SU-DHL-6 (cell line): ENCODE measurements at regions not wholly inside any gene's neighbourhood (a gene's known extent, or its start where the extent isn't known, plus 50 kb on each side); places are given as distances from the start of the nearest gene placed in this dataset.
"Not testable (repeated sequence)": the region's sequence is repeated elsewhere in the genome, so short reads cannot be mapped to it uniquely, and the experiment has no call there.

Experiments
- H2AFZ ChIP-seq: fragments of 200-600 bp; sonication (generic); 2 replicates; pipeline ENCODE4 v1.6.1; 2014; ENCODE audit warnings: low read depth, mild to moderate bottlenecking, moderate library complexity, mixed read lengths, antibody characterized with exemption, low read length; ENCODE audit not compliant: severe bottlenecking
- H3F3A ChIP-seq: fragments of 200-600 bp; shearing (Covaris generic); 2 replicates; pipeline ENCODE4 v1.6.0; 2016; ENCODE audit warnings: antibody characterized with exemption, mild to moderate bottlenecking; ENCODE audit not compliant: insufficient read depth
- H3K27ac ChIP-seq: fragments of 200-600 bp; sonication (generic); 2 replicates; pipeline ENCODE4 v1.5.1; 2016; ENCODE audit warnings: low read depth, mild to moderate bottlenecking, low read length, moderate library complexity, mixed read lengths
- H3K27me3 ChIP-seq: fragments of 200-600 bp; sonication (generic), shearing (Covaris generic); 2 replicates; pipeline ENCODE4 v1.6.0; 2014; ENCODE audit warnings: mild to moderate bottlenecking, low read length
- H3K36me3 ChIP-seq: fragments of 200-600 bp; sonication (generic); 2 replicates; pipeline ENCODE4 v1.6.1; 2014; ENCODE audit warnings: mild to moderate bottlenecking, low read length, mixed read lengths
- H3K4me2 ChIP-seq: fragments of 300-600, 200-600 bp; shearing (Covaris generic), sonication (generic); 2 replicates; pipeline ENCODE4 v1.6.0; 2014; ENCODE audit warnings: low read length, low read depth, mild to moderate bottlenecking; ENCODE audit not compliant: poor library complexity, severe bottlenecking
- H3K4me3 ChIP-seq: fragments of 200-600 bp; sonication (generic); 2 replicates; pipeline ENCODE4 v1.5.1; 2014; ENCODE audit warnings: antibody characterized with exemption, low read length, mild to moderate bottlenecking, mixed read lengths; ENCODE audit not compliant: insufficient read depth, poor library complexity, severe bottlenecking
- H3K79me2 ChIP-seq: fragments of 200-600 bp; sonication (generic); 2 replicates; pipeline ENCODE4 v1.6.1; 2014; ENCODE audit warnings: mild to moderate bottlenecking, low read length, moderate library complexity; ENCODE audit not compliant: insufficient read depth
- H3K9ac ChIP-seq: fragments of 200-600 bp; sonication (generic); 2 replicates; pipeline ENCODE4 v1.7.0; 2014; ENCODE audit warnings: mild to moderate bottlenecking, low read length
- H3K9me2 ChIP-seq: fragments of 200-600 bp; sonication (generic); replicated peaks from 2 replicates; pipeline ENCODE4 v1.6.1; 2014; ENCODE audit warnings: low read length; ENCODE audit not compliant: insufficient read depth
- H3K9me3 ChIP-seq: fragments of 200-600 bp; sonication (generic); 2 replicates; pipeline ENCODE4 v1.6.1; 2014; ENCODE audit warnings: low read length, mixed read lengths; ENCODE audit not compliant: insufficient read depth
- H4K20me1 ChIP-seq: fragments of 200-600 bp; sonication (generic); 2 replicates; pipeline ENCODE4 v1.6.1; 2014; ENCODE audit warnings: low read depth, mild to moderate bottlenecking, antibody characterized with exemption, low read length, moderate library complexity, mixed read lengths
- CTCF ChIP-seq: fragments of 200-600 bp; sonication (generic); IDR thresholded peaks from one replicate; pipeline ENCODE4 v1.5.1; 2017; ENCODE audit warnings: antibody characterized with exemption, mild to moderate bottlenecking, low read length, moderate library complexity; ENCODE audit not compliant: insufficient read depth, poor library complexity, severe bottlenecking
- EZH2phosphoT487 ChIP-seq: fragments of 200-600 bp; sonication (generic), shearing (Covaris generic); conservative IDR thresholded peaks from 2 replicates; pipeline ENCODE4 v1.6.1; 2018; ENCODE audit warnings: mild to moderate bottlenecking, antibody characterized with exemption, low read length, moderate library complexity, mixed read lengths

- Histone ChIP-seq H3K4me2 (no peak overlapping the region), H3K27me3 (no peaks in the 10 kb centered on the region), H2AFZ (no peak overlapping the region), H3K9ac (no peak overlapping the region), H3F3A (no peaks in the 10 kb centered on the region), H3K27ac (no peak overlapping the region), H3K79me2 (no peaks in the 10 kb centered on the region), H3K9me3 (no peaks in the 10 kb centered on the region), H3K36me3 (peaks cover 8% of the 10 kb centered on the region; the same call in 1 of the 2 replicates), H4K20me1 (no peaks in the 10 kb centered on the region), H3K9me2 (no peaks in the 10 kb centered on the region), H3K4me3 (no peak overlapping the region)
- TF ChIP-seq CTCF (no peak), EZH2phosphoT487 (no peak)
Observed at GRCh38 chr2:64250063-64250462, 105.8 kb upstream of the PELI1 start.

DNA sequence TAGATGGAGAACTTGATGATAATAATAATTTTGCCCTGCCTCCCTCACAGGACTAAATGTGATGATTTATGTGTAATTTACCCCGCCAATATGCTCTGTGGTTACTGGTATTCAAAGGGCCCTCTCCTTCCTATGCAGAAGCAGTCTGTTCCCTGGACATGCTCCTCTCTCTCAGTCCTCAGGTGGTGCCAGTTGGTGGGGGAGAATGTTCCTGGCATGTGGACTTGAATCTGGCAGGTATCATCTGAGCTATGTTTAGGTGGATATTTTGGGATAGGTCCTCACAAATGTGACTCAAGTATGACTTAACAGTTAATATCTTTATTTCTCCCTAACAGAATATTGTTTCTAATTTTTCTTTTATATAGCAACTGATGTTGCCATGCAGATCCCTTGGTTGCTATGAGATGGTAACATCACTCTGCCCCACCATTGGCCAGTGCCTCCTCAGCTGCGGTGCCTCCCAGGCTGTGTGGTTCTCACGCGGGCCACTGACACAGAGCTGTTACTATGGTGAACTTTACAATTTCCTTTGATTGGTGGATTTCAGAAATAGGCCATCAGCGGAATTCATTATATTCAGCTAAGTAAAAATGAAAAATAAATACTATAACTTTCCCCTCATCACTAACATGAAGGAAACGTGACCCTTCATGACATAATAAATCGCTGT is 106.7 kb upstream of the PELI1 start:
- H2AFZ ChIP-seq, result no peak overlapping the region
- H3K36me3 ChIP-seq, result peaks cover 7% of the 10 kb centered on the region; the same call in 1 of the 2 replicates
- H3K4me3 ChIP-seq, result no peak overlapping the region
- H3K27me3 ChIP-seq, result no peaks in the 10 kb centered on the region
- no peaks in the 10 kb centered on the region for H3K79me2 ChIP-seq
- H3K4me2 ChIP-seq, result no peak overlapping the region
- H3K9ac ChIP-seq, result no peak overlapping the region
- H3F3A ChIP-seq, result no peaks in the 10 kb centered on the region
- no peaks in the 10 kb centered on the region for H3K9me2 ChIP-seq
- H4K20me1 ChIP-seq, result no peaks in the 10 kb centered on the region
- no peak for TF ChIP-seq EZH2phosphoT487
- TF ChIP-seq CTCF, result no peak
- H3K9me3 ChIP-seq, result no peaks in the 10 kb centered on the region
- H3K27ac ChIP-seq, result no peak overlapping the region

DNA sequence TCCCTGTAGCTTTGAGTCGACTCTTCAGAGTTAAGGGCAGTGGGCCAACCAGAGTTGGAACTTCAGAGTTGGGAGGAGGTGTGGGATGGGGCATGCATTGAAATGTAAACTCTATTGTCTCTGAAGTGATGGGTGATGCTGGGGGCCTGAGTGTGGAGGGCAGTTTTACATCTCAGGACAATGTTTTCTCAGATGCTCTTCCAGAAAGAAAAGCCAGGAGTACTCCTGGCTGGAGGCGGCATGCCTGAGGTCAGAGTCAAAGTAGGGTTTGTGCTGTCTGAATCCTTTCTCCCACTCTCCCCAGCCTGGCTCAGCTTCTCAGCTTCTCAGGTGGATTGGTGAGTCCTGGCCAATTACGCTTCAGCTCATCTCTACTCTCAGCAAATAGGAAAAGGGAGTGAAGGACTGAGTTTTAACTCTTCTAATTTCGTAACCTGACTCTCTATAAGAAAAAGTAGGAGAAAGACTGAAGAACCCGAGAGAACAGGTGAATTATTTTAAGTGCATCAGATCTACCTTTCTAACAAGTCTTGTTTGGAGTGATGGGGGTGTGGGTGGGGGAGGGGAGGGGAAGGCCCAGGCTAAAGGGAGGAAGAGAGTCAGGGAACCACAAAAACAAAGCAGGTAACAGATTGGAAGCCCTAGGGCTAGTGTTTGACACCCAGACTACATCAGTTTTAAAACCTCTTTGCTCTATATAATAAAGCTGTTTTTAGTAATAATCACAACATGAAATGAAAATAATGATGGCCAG is 107.5 kb upstream of the PELI1 start:
- TF ChIP-seq CTCF, result no peak
- TF ChIP-seq EZH2phosphoT487, result no peak
- no peaks in the 10 kb centered on the region for H4K20me1 ChIP-seq
- H3K9ac ChIP-seq, result no peak overlapping the region
- H3K4me3 ChIP-seq, result no peak overlapping the region
- H3K79me2 ChIP-seq, result no peaks in the 10 kb centered on the region
- H3K4me2 ChIP-seq, result no peak overlapping the region
- no peaks in the 10 kb centered on the region for H3K9me3 ChIP-seq
- H3K9me2 ChIP-seq, result no peaks in the 10 kb centered on the region
- H3K36me3 ChIP-seq, result peaks cover 2% of the 10 kb centered on the region; the same call in 1 of the 2 replicates
- H3K27me3 ChIP-seq, result no peaks in the 10 kb centered on the region
- H3F3A ChIP-seq, result no peaks in the 10 kb centered on the region
- H2AFZ ChIP-seq, result no peak overlapping the region
- H3K27ac ChIP-seq, result no peak overlapping the region

DNA sequence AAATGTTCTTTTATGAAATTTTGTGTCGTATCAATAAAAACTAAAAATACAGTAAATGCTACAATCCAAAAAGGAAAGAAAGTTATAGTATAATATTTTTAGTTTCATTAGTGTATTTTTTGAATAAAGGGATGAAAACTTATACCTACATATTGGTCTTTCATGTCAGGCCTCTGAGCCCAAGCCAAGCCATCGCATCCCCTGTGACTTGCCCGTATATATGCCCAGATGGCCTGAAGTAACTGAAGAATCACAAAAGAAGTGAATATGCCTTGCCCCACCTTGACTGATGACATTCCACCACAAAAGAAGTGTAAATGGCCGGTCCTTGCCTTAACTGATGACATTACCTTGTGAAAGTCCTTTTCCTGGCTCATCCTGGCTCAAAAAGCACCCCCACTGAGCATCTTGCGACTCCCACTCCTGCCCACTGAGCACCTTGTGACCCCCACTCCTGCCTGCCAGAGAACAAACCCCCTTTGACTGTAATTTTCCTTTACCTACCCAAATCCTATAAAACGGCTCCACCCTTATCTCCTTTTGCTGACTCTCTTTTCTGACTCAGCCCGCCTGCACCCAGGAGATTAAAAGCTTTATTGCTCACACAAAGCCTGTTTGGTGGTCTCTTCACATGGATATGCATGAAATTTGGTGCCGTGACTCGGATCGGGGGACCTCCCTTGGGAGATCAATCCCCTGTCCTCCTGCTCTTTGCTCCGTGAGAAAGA is 108.2 kb upstream of the PELI1 start:
- not testable (repeated sequence) for H3K9me3 ChIP-seq, H3K4me3 ChIP-seq, H4K20me1 ChIP-seq, H3K27ac ChIP-seq, H3K27me3 ChIP-seq, H3K4me2 ChIP-seq, H3F3A ChIP-seq, H3K9ac ChIP-seq, H3K36me3 ChIP-seq, H3K79me2 ChIP-seq, H2AFZ ChIP-seq, H3K9me2 ChIP-seq

- H3K27me3 ChIP-seq, H3K36me3 ChIP-seq, H3F3A ChIP-seq, H3K9me3 ChIP-seq, H4K20me1 ChIP-seq, H2AFZ ChIP-seq, H3K4me2 ChIP-seq, H3K9me2 ChIP-seq, H3K27ac ChIP-seq, H3K79me2 ChIP-seq, H3K4me3 ChIP-seq, H3K9ac ChIP-seq: not testable (repeated sequence)
Observed at GRCh38 chr2:64253421-64253820, 109.2 kb upstream of the PELI1 start.
